GM18520 (cell line): ENCODE measurements at regions not wholly inside any gene's neighbourhood (a gene's known extent, or its start where the extent isn't known, plus 50 kb on each side); places are given as distances from the start of the nearest gene placed in this dataset.

ENCODE experiments used
- ATAC-seq: cut with Tn5 transposase; IDR thresholded peaks from one replicate; pipeline ENCODE4 v1.9.1; 2021; ENCODE audit not compliant: unreplicated experiment

GRCh38 chr5:167643631-167644280, 647.7 kb upstream of the WWC1 start:
- no peak for ATAC-seq

DNA sequence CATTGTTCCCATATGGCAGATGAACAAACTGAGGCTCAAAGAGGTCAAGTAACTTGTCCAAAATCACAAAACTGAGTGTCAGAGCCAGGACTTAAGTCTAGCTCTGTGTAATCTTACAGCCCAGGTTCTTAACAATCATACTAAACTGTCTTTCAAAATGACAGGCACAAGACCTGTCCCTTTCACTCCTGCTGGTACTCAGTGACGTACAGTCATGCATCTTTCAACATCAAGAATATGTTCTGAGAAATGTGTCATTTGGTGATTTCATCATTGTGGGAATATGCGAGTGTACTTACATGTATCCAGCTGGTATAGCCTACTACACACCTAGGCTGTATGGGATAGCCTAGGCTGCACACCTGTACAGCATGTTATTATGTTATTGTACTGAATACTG, 646.8 kb upstream of the WWC1 start:
- ATAC-seq: no peak

GRCh38 chr5:167649471-167649870, 642.0 kb upstream of the WWC1 start:
- no peak for ATAC-seq

GRCh38 chr5:167652690-167653089, 638.8 kb upstream of the WWC1 start:
- ATAC-seq: no peak

DNA sequence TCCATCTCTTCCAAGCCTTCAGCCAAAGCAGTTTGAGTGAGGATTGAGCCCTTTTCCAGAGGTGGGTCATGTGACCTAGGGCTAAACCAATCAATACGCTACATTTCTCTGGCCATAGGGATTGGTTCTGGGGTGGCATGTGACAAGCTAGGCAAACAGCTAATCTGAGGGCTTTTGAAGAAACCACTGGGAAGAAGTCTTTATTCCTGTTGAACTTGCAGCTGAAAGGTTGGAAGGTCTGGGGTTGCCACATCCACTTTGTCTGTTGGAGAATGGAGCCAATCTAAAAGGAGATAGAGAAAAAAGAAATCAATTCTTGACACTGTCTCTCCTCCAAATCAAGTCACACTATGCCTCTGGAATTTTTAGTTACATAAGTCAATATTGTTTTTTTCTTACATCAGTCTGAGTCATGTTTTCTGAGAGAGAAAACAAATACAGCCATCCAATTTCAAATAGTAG, 637.8 kb upstream of the WWC1 start:
- ATAC-seq: no peak

DNA sequence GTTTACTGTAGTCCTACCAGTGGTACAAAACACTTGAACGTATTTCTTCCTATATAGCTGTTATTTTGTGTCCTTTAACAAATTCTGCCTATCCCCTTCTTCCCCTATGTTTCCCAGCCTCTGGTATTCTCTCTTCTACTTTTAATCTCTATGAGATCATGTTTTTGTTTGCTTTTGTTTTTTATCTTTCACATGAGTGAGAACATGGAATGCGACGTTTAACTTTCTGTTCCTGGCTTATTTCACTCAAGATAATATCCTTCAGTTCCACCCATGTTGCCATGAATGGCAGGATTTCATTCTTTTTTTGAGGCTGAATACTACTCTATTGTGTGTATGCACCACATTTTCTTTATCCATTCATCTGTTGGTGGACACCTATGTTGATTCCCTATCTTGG, 634.4 kb upstream of the WWC1 start:
- no peak for ATAC-seq

DNA sequence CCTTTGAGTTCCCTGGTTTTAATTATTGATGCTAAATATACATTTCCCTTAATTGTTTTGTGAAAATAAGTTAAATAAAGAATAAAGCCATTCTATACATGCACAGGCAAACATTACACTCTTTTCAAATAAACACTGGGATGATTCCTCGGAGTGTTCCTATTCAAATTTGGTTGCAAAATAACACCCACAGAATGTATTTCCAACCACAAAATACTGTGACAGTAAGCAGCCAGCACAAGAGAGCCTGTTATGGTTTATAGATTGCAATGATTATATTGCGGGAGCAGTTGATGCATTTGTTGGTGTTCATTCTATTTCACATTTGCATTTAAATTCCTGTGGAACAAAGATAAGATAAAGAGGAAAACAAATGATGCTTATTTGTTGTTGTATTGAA, 632.6 kb upstream of the WWC1 start:
- ATAC-seq: no peak

DNA sequence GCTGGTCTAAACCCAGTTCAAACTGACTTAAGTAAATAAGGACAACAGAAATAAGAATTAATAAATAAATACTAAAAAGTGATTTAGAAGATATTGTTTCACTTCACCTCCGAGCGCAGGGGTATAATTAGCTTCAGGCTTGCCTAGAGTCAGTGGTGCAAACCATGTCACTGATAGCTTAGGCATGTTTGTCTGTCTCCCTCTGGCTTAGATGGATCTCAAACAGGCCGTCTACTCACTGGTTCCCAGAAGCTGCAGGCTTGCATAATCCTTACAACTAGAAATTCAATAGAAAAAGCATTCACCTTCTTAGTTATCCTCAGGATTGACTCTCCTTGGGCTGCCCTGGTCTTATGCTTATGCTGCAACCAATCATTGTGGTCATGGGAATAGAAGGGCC, 629.8 kb upstream of the WWC1 start:
- ATAC-seq: no peak

DNA sequence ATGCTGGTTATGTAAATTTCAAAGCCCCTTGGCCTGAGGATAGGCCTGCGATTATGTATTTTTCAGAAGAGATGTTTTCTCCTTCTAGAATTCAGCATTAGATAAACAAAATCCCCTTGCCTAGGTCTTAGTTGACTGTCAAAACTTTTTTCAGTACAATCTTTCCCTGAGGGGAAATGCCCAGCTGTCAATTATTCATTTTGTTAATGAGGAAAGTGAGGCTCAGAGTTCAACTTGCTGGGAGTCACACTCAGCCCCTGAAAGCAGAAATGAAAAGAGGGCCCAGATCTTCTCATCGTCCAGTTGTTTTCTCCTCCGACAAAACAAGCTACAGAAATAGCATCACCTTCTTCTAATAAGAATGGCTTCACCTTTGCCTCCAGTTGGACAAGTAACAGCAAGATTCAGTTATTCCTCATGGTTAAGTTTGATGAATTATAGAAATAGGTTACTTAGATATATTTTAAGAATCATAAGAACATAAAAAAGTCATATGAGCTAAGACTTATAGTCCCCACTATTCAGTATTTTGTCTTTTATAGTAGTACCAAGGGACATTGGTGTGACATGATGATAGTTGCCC, 627.1 kb upstream of the WWC1 start:
- no peak for ATAC-seq

DNA sequence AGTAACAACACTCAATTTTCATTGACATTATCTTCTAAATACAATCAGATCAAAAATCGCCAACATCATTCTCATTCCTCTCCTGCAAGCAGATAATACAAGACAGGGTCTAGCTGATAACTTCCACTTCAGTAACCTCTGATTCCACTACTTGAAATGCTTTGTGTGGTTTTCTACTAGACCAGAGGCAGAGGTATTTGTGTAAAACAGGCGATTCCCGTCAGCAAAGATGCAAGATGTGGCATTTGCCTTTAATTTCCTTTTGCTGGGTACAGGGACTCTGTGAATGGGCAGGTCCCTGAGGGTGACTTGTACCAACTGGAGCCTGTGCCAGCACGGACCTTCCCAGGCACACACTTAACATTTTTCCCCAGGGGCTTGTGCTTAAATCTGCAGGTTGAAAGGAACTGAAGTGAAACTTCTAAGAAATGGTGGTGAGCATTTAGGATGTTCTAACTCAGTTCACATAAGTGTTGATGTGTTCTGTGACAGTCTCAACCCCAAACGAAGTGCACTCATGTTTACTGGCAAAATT, 625.5 kb upstream of the WWC1 start:
- ATAC-seq: no peak

DNA sequence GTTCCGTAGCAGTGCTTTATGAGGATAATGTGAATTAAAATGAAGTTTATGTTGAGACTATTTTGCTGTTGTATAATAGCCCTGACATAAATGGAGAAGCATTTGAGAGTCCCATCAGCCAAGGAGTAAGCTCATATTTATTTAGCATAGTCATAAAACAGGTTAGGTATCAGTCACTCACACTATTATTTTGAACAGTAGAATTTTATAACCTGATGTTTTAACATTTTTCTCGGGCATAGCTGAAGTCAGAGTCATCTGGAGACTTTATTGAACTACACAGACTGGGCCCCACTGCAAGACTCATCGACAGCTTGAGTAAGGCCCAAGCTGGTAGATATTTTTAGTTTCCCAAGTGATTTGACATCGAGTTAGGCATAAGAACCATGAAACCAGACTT, 620.3 kb upstream of the WWC1 start:
- ATAC-seq: no peak

DNA sequence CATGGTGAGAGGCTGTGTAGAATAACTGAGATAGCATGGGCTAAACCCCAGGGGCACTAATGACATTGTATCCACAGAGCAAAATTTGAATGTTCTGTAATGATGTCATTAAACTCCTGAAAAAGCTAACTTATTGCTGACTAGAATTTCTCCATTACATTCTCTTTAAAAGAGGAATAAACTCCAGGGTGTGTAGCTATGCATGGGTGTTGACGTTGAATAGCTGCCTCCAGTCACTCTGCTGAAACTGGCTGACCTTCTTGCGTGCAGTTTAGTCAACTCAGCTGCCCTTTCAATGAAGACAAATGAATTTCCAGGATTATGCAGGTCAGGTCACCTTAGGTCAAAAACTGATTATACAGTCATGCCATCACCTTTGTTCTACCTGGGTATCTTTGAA, 617.5 kb upstream of the WWC1 start:
- ATAC-seq: no peak

DNA sequence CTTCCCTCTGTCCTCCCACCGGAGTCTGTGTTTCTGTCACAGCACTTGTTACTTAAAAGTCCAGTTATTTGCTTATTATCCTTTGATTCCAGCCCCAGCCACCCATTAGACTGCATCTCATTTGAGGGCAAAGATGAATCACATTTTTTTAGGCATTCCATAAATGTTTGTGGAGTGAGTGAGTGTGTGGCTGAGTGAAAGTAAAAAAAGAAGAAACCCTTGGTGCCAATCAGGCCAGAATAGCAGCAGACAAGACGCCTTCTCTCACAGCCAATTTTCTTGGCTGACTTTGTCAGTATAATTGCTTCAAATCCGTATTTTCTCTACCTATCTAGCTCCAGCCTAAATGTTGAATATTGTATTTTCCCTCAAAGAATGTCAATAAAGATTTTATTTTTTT, 613.0 kb upstream of the WWC1 start:
- no peak for ATAC-seq

DNA sequence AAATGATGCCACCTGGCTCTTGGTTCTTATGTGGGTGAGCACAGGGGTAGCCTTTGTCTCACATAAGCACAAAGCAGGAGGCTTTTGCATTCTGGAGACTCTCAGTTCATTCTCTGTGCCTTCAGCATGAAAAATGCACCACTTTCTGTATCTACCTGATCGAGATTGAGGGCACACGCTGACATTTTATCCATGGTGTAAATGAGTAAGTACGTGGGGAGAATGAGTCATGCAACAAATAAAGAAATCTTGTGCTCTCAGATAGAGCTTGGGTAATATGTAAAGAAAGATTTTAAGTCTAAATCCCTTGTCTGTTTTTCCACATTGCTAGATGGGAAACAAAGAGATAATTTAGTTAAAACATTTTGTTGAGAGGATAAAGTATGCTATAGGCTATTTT, 607.2 kb upstream of the WWC1 start:
- ATAC-seq: no peak

GRCh38 chr5:167688341-167689130, 602.9 kb upstream of the WWC1 start:
- no peak for ATAC-seq

GRCh38 chr5:167694325-167695147, 596.9 kb upstream of the WWC1 start:
- no peak for ATAC-seq

GRCh38 chr5:167696558-167697314, 594.7 kb upstream of the WWC1 start:
- no peak for ATAC-seq

- ATAC-seq: no peak
These were observed 592.0 kb upstream of the WWC1 start for GRCh38 chr5:167699432-167699831.

DNA sequence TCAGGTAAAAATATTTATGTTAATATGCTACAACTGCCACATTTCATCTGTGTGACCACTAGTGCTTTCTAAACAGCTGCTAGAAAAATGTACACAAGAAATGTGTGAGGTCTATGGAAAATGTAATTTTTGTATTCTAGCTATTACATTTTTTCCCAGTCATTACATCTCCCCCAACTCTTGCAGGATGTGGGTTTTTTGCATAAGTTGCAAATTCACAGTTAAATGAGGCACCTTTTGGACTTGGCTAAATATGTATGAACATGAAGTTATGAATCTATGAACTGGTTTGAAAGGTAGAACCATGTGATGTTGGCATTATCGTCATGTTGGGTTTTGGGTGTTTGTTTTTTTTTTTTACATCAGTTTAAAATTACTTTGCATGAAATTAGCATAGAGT, 590.4 kb upstream of the WWC1 start:
- ATAC-seq: no peak

DNA sequence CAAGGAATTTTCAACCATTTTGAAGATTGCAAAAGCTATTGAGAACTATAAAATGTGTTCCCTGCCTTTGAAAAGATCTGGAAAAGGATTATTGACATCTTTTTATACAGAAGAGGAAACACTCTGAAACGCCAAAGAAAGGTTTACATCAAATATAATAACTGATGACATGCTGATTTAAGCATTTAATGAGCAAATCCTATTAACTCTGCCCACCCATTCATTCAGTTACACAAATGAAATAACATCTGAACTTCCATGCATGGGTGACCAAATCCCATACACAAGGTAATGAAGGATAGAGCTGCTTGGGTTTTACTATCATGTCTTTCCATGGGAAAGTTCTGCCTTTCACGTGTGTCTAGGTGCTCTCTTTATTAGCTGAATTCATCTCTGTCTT, 589.4 kb upstream of the WWC1 start:
- no peak for ATAC-seq
